Endothelial cell of umbilical vein (primary cell): ENCODE measurements at regions not wholly inside any gene's neighbourhood (a gene's known extent, or its start where the extent isn't known, plus 50 kb on each side); places are given as distances from the start of the nearest gene placed in this dataset.

Experiments used
- BruUV-seq: library from RNA; stranded (reverse); fragments of 400-500 nt; replicated peaks from 2 replicates; lab custom pipeline; 2021; lab: Mats Ljungman, UMichigan
- CTCF ChIA-PET: fragments of 300-600, 350-600 bp; sonication (Branson Sonifier 250); formaldehyde crosslinking; loops from one replicate; lab custom pipeline; 2021; ENCODE audit warnings: antibody characterized with exemption, inconsistent platforms; lab: Charles Lee
- POLR2A ChIA-PET: fragments of 300-600, 350-600 bp; sonication (Branson Sonifier 250); formaldehyde crosslinking; loops from one replicate; lab custom pipeline; 2021; ENCODE audit warnings: antibody characterized with exemption, inconsistent platforms; lab: Charles Lee
- DNase-seq: peaks from one replicate; pipeline ENCODE4 v3.0.0-alpha.2; 2011; ENCODE audit warnings: low read depth, low spot score
- FAIRE-seq: peaks from 2 replicates; lab custom pipeline; 2011; peaks lifted over from hg19 to GRCh38; lab: Jason Lieb, UNC
- H2AFZ ChIP-seq: 2 replicates; pipeline ENCODE4 v1.6.0; 2012; ENCODE audit warnings: low read depth, low read length, control low read depth, inconsistent platforms
- H3K27ac ChIP-seq: 2 replicates; pipeline ENCODE4 v1.5.1; 2011; ENCODE audit warnings: low read depth, mild to moderate bottlenecking, control low read depth, low read length, moderate library complexity; ENCODE audit not compliant: insufficient read depth
- H3K27me3 ChIP-seq, 2 experiments: 2 replicates each; pipeline versions ENCODE4 v1.6.0 to v1.6.1; 2011; ENCODE audit warnings: low read length in 2 of 2, mixed read lengths in 1 of 2; ENCODE audit not compliant: control insufficient read depth in 2 of 2, insufficient read depth in 2 of 2
- H3K36me3 ChIP-seq, 2 experiments: 2 replicates in 1 of 2; 3 replicates in 1 of 2; pipeline ENCODE4 v1.5.1; 2011; ENCODE audit warnings: low read length in 2 of 2, mild to moderate bottlenecking in 1 of 2, moderate library complexity in 1 of 2; ENCODE audit not compliant: control insufficient read depth in 2 of 2, insufficient read depth in 2 of 2; ENCODE audit errors: extremely low read depth in 1 of 2
- H3K4me1 ChIP-seq: 3 replicates; pipeline ENCODE4 v1.5.1; 2011; ENCODE audit warnings: mild to moderate bottlenecking, low read length; ENCODE audit not compliant: control insufficient read depth, insufficient read depth; ENCODE audit errors: extremely low read depth
- H3K4me2 ChIP-seq: 2 replicates; pipeline ENCODE4 v1.6.1; 2011; ENCODE audit warnings: low read length, control low read depth, mixed read lengths; ENCODE audit not compliant: insufficient read depth
- H3K4me3 ChIP-seq, 3 experiments: fragments of 200-600 bp in 1 of 3; sonication (generic), shearing (Covaris generic) in 1 of 3; replicated peaks in 1 of 3; 2 replicates each; pipeline ENCODE4 v1.5.1; 2011 to 2016; ENCODE audit warnings: control low read depth in 3 of 3, low read length in 3 of 3, mild to moderate bottlenecking in 2 of 3, inconsistent platforms in 1 of 3, low read depth in 1 of 3, moderate library complexity in 1 of 3; ENCODE audit not compliant: insufficient read depth in 1 of 3
- H3K79me2 ChIP-seq: 2 replicates; pipeline ENCODE4 v1.6.0; 2012; ENCODE audit warnings: low read length, inconsistent platforms; ENCODE audit not compliant: control insufficient read depth, insufficient read depth
- H3K9ac ChIP-seq: replicated peaks from 2 replicates; pipeline ENCODE3; 2011; ENCODE audit warnings: low read length, control low read depth; ENCODE audit not compliant: insufficient read depth; ENCODE audit errors: extremely low read depth
- H3K9me1 ChIP-seq: replicated peaks from 3 replicates; pipeline ENCODE4 v1.6.0; 2011; ENCODE audit warnings: mild to moderate bottlenecking, low read length; ENCODE audit not compliant: control insufficient read depth, insufficient read depth; ENCODE audit errors: extremely low read depth
- H3K9me3 ChIP-seq: replicated peaks from 2 replicates; pipeline ENCODE4 v1.5.1; 2012; ENCODE audit warnings: low read length, inconsistent platforms; ENCODE audit not compliant: control insufficient read depth, insufficient read depth
- H4K20me1 ChIP-seq: replicated peaks from 2 replicates; pipeline ENCODE3; 2011; ENCODE audit warnings: mild to moderate bottlenecking, low read length; ENCODE audit not compliant: control insufficient read depth, insufficient read depth; ENCODE audit errors: extremely low read depth
- EZH2 ChIP-seq: IDR thresholded peaks from 2 replicates; pipeline ENCODE4 v1.6.1; 2012; ENCODE audit warnings: borderline replicate concordance, low read depth, mild to moderate bottlenecking, moderate library complexity, low read length, inconsistent platforms; ENCODE audit not compliant: severe bottlenecking
- JUN ChIP-seq: IDR thresholded peaks from 2 replicates; pipeline ENCODE4 v1.6.1; 2011; ENCODE audit warnings: borderline replicate concordance, low read depth; ENCODE audit not compliant: insufficient read length, insufficient read depth
- MAX ChIP-seq: IDR thresholded peaks from 2 replicates; pipeline ENCODE4 v1.6.1; 2011; ENCODE audit not compliant: insufficient read depth, insufficient read length
- MYC ChIP-seq: IDR thresholded peaks from one replicate; pipeline ENCODE4 v1.6.1; 2011; ENCODE audit warnings: mild to moderate bottlenecking, low read depth, low read length
- POLR2A ChIP-seq: IDR thresholded peaks from 2 replicates; pipeline ENCODE4 v1.6.1; 2012; ENCODE audit warnings: low read depth, mild to moderate bottlenecking, control low read depth, low read length
- POLR2AphosphoS5 ChIP-seq: IDR thresholded peaks from 2 replicates; pipeline ENCODE4 v1.6.1; 2012; ENCODE audit warnings: low read depth, mild to moderate bottlenecking, control low read depth, low read length, moderate library complexity; ENCODE audit not compliant: insufficient read depth
- dilution Hi-C: fragments of 300-500 bp; cut with MboI; formaldehyde crosslinking; loops from one replicate; pipeline ENCODE4 v1.15.0; 2019; ENCODE audit warnings: low sequenced_read_pairs; ENCODE audit not compliant: extremely low pct_ligation_motif_present
- intact Hi-C: fragments of 100-400 bp; cut with micrococcal nuclease; formaldehyde crosslinking; loops from one replicate; pipeline ENCODE4 v1.10.0; 2022

GRCh38 chr1:59233444-59233843, 63.5 kb upstream of the FGGY start:
- Histone ChIP-seq H3K9me3 (no peaks in the 10 kb centered on the region), H4K20me1 (no peaks in the 10 kb centered on the region), H3K4me1 (no peaks in the 10 kb centered on the region), H3K4me2 (no peak overlapping the region), H3K9ac (no peak overlapping the region), H3K27ac (no peak overlapping the region), H3K79me2 (no peaks in the 10 kb centered on the region), H2AFZ (no peak overlapping the region), H3K9me1 (no peaks in the 10 kb centered on the region), H3K4me3 (no peak overlapping the region), H3K27me3 (no peaks in the 10 kb centered on the region), H3K36me3 (no peaks in the 10 kb centered on the region)
- no peak for FAIRE-seq
- intact Hi-C loops (no loop called here), dilution Hi-C loops (no loop called here)
- TF ChIP-seq JUN: no peak
- no peak for TF ChIP-seq MYC
- no peak for TF ChIP-seq POLR2A
- TF ChIP-seq POLR2AphosphoS5: no peak
- POLR2A ChIA-PET: no interaction called here
- CTCF ChIA-PET: no interaction called here
- BruUV-seq: no TSS peak
- DNase-seq: no peak

- Histone ChIP-seq H3K36me3 (no peaks in the 10 kb centered on the region), H2AFZ (no peak overlapping the region), H4K20me1 (no peaks in the 10 kb centered on the region), H3K4me3 (no peak overlapping the region), H3K27ac (no peak overlapping the region), H3K9ac (no peak overlapping the region), H3K9me3 (no peaks in the 10 kb centered on the region), H3K4me1 (no peaks in the 10 kb centered on the region), H3K9me1 (no peaks in the 10 kb centered on the region), H3K79me2 (no peaks in the 10 kb centered on the region), H3K27me3 (no peaks in the 10 kb centered on the region), H3K4me2 (no peak overlapping the region)
- dilution Hi-C loops (no loop called here), intact Hi-C loops (no loop called here)
- FAIRE-seq: no peak
- DNase-seq: peak; percentile 14
- no TSS peak for BruUV-seq
- TF ChIP-seq MAX (no peak), POLR2A (no peak), EZH2 (no peak)
- ChIA-PET CTCF (no interaction called here), POLR2A (no interaction called here)
Observed at GRCh38 chr1:59236721-59237545, 60.0 kb upstream of the FGGY start.
